ENCODE measurements at regions not wholly inside any gene's neighbourhood (a gene's known extent, or its start where the extent isn't known, plus 50 kb on each side); places are given as distances from the start of the nearest gene placed in this dataset.

DNA sequence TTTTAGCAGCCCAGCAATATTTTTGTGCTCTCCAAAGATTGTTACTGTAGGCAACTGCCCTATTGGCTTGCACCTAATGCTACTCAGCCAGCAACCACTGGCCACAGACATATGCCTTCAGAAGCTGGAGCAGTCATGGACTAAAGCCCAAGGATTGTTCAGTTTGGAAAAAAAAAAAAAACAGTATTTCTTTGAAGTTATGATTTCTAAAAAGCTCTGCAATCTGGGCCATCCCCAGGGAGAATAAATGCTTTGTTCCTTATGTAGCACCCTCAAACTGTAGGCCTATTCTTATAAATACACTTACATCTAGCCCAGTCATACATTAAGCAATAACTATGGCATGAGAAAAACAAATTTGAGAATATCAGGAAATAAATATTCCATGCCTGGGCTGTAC lies 2190.5 kb upstream of the RAG2 start:
- TF ChIP-seq POLR2AphosphoS5 (IDR thresholded peaks at IDR 0.05) (no peak), POLR2A (IDR thresholded peaks at IDR 0.05) (no peak)

Data from spleen (tissue), 3 donors.